ENCODE measurements at regions not wholly inside any gene's neighbourhood (a gene's known extent, or its start where the extent isn't known, plus 50 kb on each side); places are given as distances from the start of the nearest gene placed in this dataset.

- no peak for TF ChIP-seq ATF2 (IDR thresholded peaks at IDR 0.05; ENCODE audit: low read length)
- no peak for TF ChIP-seq SP2 (IDR thresholded peaks at IDR 0.05; ENCODE audit: low read length)
- no peak for TF ChIP-seq TEAD4 (IDR thresholded peaks at IDR 0.05; ENCODE audit: low read depth, low read length)
- TF ChIP-seq CHD7 (IDR thresholded peaks at IDR 0.05; ENCODE audit: insufficient replicate concordance, low read length) = no peak
Measured at GRCh38 chr2:58578276-58578675, 337.2 kb upstream of the FANCL start (continued).
